HEK293 (cell line): ENCODE measurements at regions not wholly inside any gene's neighbourhood (a gene's known extent, or its start where the extent isn't known, plus 50 kb on each side); places are given as distances from the start of the nearest gene placed in this dataset.

Source experiments
- CTCF ChIA-PET: fragments of 350-600 bp; formaldehyde crosslinking; extraction: SDS; loops from one replicate; lab custom pipeline; 2021; ENCODE audit warnings: antibody characterized with exemption; lab: Yijun Ruan, JAX
- POLR2A ChIA-PET: fragments of 300-600 bp; formaldehyde crosslinking; extraction: SDS; loops from one replicate; lab custom pipeline; 2020; ENCODE audit warnings: antibody characterized with exemption, inconsistent platforms; lab: Yijun Ruan, JAX
- H3K27ac ChIP-seq: fragments of 200-500 bp; sonication (Bioruptor generic); 2 replicates; pipeline ENCODE4 v1.5.1; 2014; ENCODE audit warnings: low read depth, low read length, control low read depth, inconsistent platforms; ENCODE audit errors: extremely low read depth
- H3K36me3 ChIP-seq, 2 experiments: fragments of 200-500 bp in 1 of 2; sonication (Bioruptor generic) in 1 of 2; 1 replicate in 1 of 2; 2 replicates in 1 of 2; pipeline ENCODE4 v1.5.1; 2014 to 2017; ENCODE audit warnings: inconsistent platforms in 2 of 2, low read length in 2 of 2; ENCODE audit not compliant: control insufficient read depth in 2 of 2, insufficient read depth in 1 of 2
- H3K4me1 ChIP-seq: fragments of 200-500 bp; sonication (Bioruptor generic); 2 replicates; pipeline ENCODE4 v1.5.1; 2014; ENCODE audit warnings: mild to moderate bottlenecking, low read length, inconsistent platforms; ENCODE audit not compliant: control insufficient read depth, insufficient read depth
- H3K4me3 ChIP-seq: 2 replicates; pipeline ENCODE4 v1.5.1; 2011; ENCODE audit warnings: low read depth, mild to moderate bottlenecking, control low read depth, low read length, moderate library complexity
- H3K9me3 ChIP-seq: fragments of 200-500 bp; sonication (Bioruptor generic); 2 replicates; pipeline ENCODE4 v1.5.1; 2014; ENCODE audit warnings: low read depth, low read length, inconsistent platforms; ENCODE audit not compliant: control insufficient read depth, insufficient read depth
- GFI1B ChIP-seq: fragments of 450-650 bp; formaldehyde crosslinking; IDR thresholded peaks from 2 replicates; pipeline ENCODE4 v1.5.1; 2016; ENCODE audit warnings: missing biosample characterization, missing genetic modification characterization
- KLF8 ChIP-seq: fragments of 450-650 bp; formaldehyde crosslinking; IDR thresholded peaks from 2 replicates; pipeline ENCODE4 v1.5.1; 2016; ENCODE audit warnings: missing biosample characterization, missing genetic modification characterization
- KLF9 ChIP-seq: fragments of 450-650 bp; formaldehyde crosslinking; IDR thresholded peaks from 2 replicates; pipeline ENCODE4 v1.5.1; 2016; ENCODE audit warnings: missing biosample characterization, missing genetic modification characterization, low read depth
- SP7 ChIP-seq: fragments of 450-650 bp; formaldehyde crosslinking; IDR thresholded peaks from 2 replicates; pipeline ENCODE4 v1.5.1; 2016; ENCODE audit warnings: missing biosample characterization, missing genetic modification characterization
- TCF7L2 ChIP-seq: IDR thresholded peaks from 2 replicates; pipeline ENCODE4 v1.6.1; 2011; ENCODE audit warnings: low read depth, mild to moderate bottlenecking, inconsistent platforms, low read length, moderate library complexity, borderline replicate concordance
- ZBTB48 ChIP-seq: fragments of 450-650 bp; formaldehyde crosslinking; IDR thresholded peaks from 2 replicates; pipeline ENCODE4 v1.5.1; 2016; ENCODE audit warnings: missing biosample characterization, missing genetic modification characterization
- ZFP3 ChIP-seq: fragments of 450-650 bp; formaldehyde crosslinking; IDR thresholded peaks from 2 replicates; pipeline ENCODE4 v1.5.1; 2016; ENCODE audit warnings: low read depth, missing biosample characterization, missing genetic modification characterization
- ZNF138 ChIP-seq: fragments of 450-650 bp; formaldehyde crosslinking; IDR thresholded peaks from 2 replicates; pipeline ENCODE4 v1.5.1; 2016; ENCODE audit warnings: missing biosample characterization, missing genetic modification characterization, borderline replicate concordance
- ZNF146 ChIP-seq: fragments of 450-650 bp; formaldehyde crosslinking; IDR thresholded peaks from 2 replicates; pipeline ENCODE4 v1.5.1; 2016; ENCODE audit warnings: missing biosample characterization, missing genetic modification characterization
- ZNF174 ChIP-seq: fragments of 450-650 bp; formaldehyde crosslinking; IDR thresholded peaks from 2 replicates; pipeline ENCODE4 v1.5.0; 2017; ENCODE audit warnings: missing biosample characterization, mild to moderate bottlenecking, missing genetic modification characterization
- ZNF19 ChIP-seq: fragments of 450-650 bp; formaldehyde crosslinking; IDR thresholded peaks from 2 replicates; pipeline ENCODE4; 2016; ENCODE audit warnings: missing biosample characterization, missing genetic modification characterization, low read depth
- ZNF2 ChIP-seq: fragments of 450-650 bp; formaldehyde crosslinking; IDR thresholded peaks from 2 replicates; pipeline ENCODE4 v1.5.1; 2016; ENCODE audit warnings: missing biosample characterization, missing genetic modification characterization
- ZNF211 ChIP-seq: fragments of 450-650 bp; formaldehyde crosslinking; IDR thresholded peaks from 2 replicates; pipeline ENCODE4 v1.5.1; 2016; ENCODE audit warnings: low read depth, missing biosample characterization, missing genetic modification characterization
- ZNF324 ChIP-seq: fragments of 450-650 bp; formaldehyde crosslinking; IDR thresholded peaks from 2 replicates; pipeline ENCODE4 v1.5.1; 2016; ENCODE audit warnings: missing biosample characterization, missing genetic modification characterization
- ZNF335 ChIP-seq: fragments of 450-650 bp; formaldehyde crosslinking; conservative IDR thresholded peaks from 2 replicates; pipeline ENCODE4 v1.5.1; 2016; ENCODE audit warnings: missing biosample characterization, missing genetic modification characterization
- ZNF423 ChIP-seq: fragments of 450-650 bp; formaldehyde crosslinking; IDR thresholded peaks from 2 replicates; pipeline ENCODE4 v1.5.1; 2016; ENCODE audit warnings: missing biosample characterization, missing genetic modification characterization
- ZNF626 ChIP-seq: fragments of 450-650 bp; sonication (Bioruptor Pico); formaldehyde crosslinking; IDR thresholded peaks from 2 replicates; pipeline ENCODE4 v1.5.1; 2018; ENCODE audit warnings: missing biosample characterization, missing genetic modification characterization, inconsistent platforms
- ZNF660 ChIP-seq: fragments of 450-650 bp; IDR thresholded peaks from 2 replicates; pipeline ENCODE4 v1.5.1; 2018; ENCODE audit warnings: missing biosample characterization, mild to moderate bottlenecking, missing genetic modification characterization
- ZNF776 ChIP-seq: fragments of 450-650 bp; formaldehyde crosslinking; IDR thresholded peaks from 2 replicates; pipeline ENCODE4 v1.5.0; 2017; ENCODE audit warnings: missing biosample characterization, missing genetic modification characterization, borderline replicate concordance
- ZNF843 ChIP-seq: fragments of 450-650 bp; formaldehyde crosslinking; IDR thresholded peaks from 2 replicates; pipeline ENCODE4 v1.5.1; 2016; ENCODE audit warnings: missing biosample characterization, missing genetic modification characterization
- ZSCAN16 ChIP-seq: fragments of 450-650 bp; formaldehyde crosslinking; IDR thresholded peaks from 2 replicates; pipeline ENCODE4 v1.5.1; 2016; ENCODE audit warnings: missing biosample characterization, missing genetic modification characterization
- TF ChIP-seq, protein P1 (sequence below): fragments of 450-650 bp; formaldehyde crosslinking; conservative IDR thresholded peaks from 2 replicates; pipeline ENCODE4 v1.5.1; 2016; ENCODE audit warnings: low read depth, missing biosample characterization, missing genetic modification characterization
- TF ChIP-seq, protein P2 (sequence below): fragments of 450-650 bp; formaldehyde crosslinking; IDR thresholded peaks from 2 replicates; pipeline ENCODE4 v1.5.1; 2016; ENCODE audit warnings: missing biosample characterization, missing genetic modification characterization
- TF ChIP-seq, protein P3 (sequence below): fragments of 450-650 bp; formaldehyde crosslinking; IDR thresholded peaks from 2 replicates; pipeline ENCODE4 v1.5.1; 2016; ENCODE audit warnings: missing biosample characterization, missing genetic modification characterization
- TF ChIP-seq, protein P4 (sequence below): fragments of 450-650 bp; formaldehyde crosslinking; IDR thresholded peaks from 2 replicates; pipeline ENCODE4 v1.5.1; 2016; ENCODE audit warnings: missing biosample characterization, missing genetic modification characterization, low read depth

DNA sequence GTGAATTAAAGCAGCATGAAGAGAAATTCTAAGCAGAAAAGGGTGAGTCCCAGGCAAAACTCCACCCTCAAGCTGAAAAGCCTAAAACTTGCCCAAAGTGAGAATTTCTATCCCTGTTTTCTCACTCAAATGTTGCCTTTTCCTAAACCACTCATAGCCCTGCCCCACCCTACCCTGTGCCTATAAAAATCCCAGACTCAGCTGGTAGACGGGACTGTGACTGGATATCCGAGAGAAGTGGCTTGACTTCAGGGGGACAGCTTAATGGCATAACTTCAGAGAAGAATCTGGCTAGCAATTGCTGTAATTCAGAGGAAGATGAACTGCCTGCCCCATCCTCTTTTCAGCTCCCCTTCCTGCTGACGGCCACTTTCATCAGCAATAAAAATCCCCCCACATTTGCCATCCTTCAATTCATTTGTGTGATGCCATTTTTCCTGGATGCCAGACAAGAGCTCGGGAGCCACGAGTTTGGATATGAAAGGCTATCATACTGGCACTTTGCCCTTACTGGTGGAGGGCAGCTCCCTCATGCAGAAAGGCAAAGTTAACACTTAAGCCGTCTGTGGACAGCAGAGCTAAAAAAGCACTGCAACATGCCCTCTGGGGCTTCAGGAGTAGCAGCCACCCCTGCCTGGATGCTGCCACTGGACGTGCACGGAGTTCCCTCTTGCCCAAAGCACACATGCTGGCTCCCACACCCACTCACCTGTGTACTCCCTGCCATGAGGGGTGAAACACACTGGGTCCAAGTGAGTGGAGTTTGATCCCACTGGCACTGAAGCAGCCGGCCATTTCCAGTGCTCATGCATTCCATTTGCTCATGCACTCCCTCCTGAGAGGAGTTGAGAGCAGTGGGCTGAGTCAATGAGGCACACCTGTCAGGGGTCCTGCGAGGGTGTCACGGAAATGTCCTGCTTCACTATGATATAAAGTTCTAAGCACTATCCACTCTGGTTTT is 670.6 kb downstream of the PLOD2 start:
- H3K9me3 ChIP-seq: no peaks in the 10 kb centered on the region
- H3K4me1 ChIP-seq: no peaks in the 10 kb centered on the region
- no peaks in the 10 kb centered on the region for H3K36me3 ChIP-seq
- POLR2A ChIA-PET: no interaction called here
- TF ChIP-seq TCF7L2 (no peak), KLF8 (tag by site-specific recombination) (no peak), ZNF19 (tag by site-specific recombination) (no peak), ZNF324 (tag by site-specific recombination) (no peak), ZBTB48 (tag by site-specific recombination) (no peak), ZFP3 (tag by site-specific recombination) (no peak), ZNF423 (tag by site-specific recombination) (no peak), SP7 (tag by site-specific recombination) (no peak), ZNF843 (tag by site-specific recombination) (no peak), ZNF335 (no peak), ZNF660 (no peak), ZNF211 (tag by site-specific recombination) (no peak), ZNF776 (tag by site-specific recombination) (no peak), ZNF138 (tag by site-specific recombination) (no peak), ZNF2 (tag by site-specific recombination) (no peak)
- TF ChIP-seq, protein P1, sequence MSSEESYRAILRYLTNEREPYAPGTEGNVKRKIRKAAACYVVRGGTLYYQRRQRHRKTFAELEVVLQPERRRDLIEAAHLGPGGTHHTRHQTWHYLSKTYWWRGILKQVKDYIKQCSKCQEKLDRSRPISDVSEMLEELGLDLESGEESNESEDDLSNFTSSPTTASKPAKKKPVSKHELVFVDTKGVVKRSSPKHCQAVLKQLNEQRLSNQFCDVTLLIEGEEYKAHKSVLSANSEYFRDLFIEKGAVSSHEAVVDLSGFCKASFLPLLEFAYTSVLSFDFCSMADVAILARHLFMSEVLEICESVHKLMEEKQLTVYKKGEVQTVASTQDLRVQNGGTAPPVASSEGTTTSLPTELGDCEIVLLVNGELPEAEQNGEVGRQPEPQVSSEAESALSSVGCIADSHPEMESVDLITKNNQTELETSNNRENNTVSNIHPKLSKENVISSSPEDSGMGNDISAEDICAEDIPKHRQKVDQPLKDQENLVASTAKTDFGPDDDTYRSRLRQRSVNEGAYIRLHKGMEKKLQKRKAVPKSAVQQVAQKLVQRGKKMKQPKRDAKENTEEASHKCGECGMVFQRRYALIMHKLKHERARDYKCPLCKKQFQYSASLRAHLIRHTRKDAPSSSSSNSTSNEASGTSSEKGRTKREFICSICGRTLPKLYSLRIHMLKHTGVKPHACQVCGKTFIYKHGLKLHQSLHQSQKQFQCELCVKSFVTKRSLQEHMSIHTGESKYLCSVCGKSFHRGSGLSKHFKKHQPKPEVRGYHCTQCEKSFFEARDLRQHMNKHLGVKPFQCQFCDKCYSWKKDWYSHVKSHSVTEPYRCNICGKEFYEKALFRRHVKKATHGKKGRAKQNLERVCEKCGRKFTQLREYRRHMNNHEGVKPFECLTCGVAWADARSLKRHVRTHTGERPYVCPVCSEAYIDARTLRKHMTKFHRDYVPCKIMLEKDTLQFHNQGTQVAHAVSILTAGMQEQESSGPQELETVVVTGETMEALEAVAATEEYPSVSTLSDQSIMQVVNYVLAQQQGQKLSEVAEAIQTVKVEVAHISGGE (tag by site-specific recombination): no peak
- CTCF ChIA-PET: interaction anchor here (0.7 kb wide), 1 partner anchor 229 kb away, joined by 3 read pairs; no protein-coding TSS in a partner anchor
- no peak overlapping the region for H3K4me3 ChIP-seq
- no peak overlapping the region for H3K27ac ChIP-seq

DNA sequence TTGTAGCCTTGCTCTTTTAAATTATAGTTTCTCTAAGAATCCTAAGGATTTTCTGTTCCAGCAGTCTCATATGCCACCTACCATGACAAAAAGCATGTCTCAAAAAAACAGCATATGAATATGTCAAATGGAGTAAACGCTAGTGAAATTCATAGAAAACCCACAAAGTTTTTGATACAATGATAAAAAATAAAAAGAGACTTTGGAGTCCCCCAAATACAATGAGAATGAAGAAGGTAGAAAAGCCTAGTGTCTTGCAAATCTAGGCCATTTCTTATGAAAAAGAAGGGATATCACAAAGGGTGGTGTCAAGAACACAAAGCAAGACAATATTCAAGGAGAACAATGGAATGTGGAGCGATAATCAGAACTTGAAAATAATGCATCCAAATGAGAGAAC is 668.5 kb downstream of the PLOD2 start:
- ChIA-PET CTCF (interaction anchor here (0.6 kb wide), 1 partner anchor 16 kb away, joined by 3 read pairs; no protein-coding TSS in a partner anchor), POLR2A (no interaction called here)
- TF ChIP-seq, protein P2, sequence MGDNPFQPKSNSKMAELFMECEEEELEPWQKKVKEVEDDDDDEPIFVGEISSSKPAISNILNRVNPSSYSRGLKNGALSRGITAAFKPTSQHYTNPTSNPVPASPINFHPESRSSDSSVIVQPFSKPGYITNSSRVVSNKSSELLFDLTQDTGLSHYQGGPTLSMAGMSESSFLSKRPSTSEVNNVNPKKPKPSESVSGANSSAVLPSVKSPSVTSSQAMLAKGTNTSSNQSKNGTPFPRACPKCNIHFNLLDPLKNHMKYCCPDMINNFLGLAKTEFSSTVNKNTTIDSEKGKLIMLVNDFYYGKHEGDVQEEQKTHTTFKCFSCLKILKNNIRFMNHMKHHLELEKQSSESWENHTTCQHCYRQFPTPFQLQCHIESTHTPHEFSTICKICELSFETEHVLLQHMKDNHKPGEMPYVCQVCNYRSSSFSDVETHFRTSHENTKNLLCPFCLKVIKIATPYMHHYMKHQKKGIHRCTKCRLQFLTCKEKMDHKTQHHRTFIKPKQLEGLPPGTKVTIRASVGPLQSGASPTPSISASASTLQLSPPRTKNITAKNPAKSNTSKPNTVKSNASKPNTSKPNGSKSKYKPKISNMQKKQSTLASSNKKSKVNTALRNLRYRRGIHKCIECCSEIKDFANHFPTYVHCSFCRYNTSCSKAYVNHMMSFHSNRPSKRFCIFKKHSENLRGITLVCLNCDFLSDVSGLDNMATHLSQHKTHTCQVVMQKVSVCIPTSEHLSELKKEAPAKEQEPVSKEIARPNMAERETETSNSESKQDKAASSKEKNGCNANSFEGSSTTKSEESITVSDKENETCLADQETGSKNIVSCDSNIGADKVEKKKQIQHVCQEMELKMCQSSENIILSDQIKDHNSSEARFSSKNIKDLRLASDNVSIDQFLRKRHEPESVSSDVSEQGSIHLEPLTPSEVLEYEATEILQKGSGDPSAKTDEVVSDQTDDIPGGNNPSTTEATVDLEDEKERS: no peak
- TF ChIP-seq ZNF138 (tag by site-specific recombination): no peak
- TF ChIP-seq ZNF174 (tag by site-specific recombination): no peak
- TF ChIP-seq ZSCAN16: no peak
- TF ChIP-seq ZNF626 (tag by site-specific recombination): no peak
- no peak for TF ChIP-seq KLF9
- TF ChIP-seq GFI1B (tag by site-specific recombination): no peak
- TF ChIP-seq ZNF146 (tag by site-specific recombination): no peak
- TF ChIP-seq, protein P3, sequence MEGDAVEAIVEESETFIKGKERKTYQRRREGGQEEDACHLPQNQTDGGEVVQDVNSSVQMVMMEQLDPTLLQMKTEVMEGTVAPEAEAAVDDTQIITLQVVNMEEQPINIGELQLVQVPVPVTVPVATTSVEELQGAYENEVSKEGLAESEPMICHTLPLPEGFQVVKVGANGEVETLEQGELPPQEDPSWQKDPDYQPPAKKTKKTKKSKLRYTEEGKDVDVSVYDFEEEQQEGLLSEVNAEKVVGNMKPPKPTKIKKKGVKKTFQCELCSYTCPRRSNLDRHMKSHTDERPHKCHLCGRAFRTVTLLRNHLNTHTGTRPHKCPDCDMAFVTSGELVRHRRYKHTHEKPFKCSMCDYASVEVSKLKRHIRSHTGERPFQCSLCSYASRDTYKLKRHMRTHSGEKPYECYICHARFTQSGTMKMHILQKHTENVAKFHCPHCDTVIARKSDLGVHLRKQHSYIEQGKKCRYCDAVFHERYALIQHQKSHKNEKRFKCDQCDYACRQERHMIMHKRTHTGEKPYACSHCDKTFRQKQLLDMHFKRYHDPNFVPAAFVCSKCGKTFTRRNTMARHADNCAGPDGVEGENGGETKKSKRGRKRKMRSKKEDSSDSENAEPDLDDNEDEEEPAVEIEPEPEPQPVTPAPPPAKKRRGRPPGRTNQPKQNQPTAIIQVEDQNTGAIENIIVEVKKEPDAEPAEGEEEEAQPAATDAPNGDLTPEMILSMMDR (tag by site-specific recombination): no peak
- TF ChIP-seq, protein P4, sequence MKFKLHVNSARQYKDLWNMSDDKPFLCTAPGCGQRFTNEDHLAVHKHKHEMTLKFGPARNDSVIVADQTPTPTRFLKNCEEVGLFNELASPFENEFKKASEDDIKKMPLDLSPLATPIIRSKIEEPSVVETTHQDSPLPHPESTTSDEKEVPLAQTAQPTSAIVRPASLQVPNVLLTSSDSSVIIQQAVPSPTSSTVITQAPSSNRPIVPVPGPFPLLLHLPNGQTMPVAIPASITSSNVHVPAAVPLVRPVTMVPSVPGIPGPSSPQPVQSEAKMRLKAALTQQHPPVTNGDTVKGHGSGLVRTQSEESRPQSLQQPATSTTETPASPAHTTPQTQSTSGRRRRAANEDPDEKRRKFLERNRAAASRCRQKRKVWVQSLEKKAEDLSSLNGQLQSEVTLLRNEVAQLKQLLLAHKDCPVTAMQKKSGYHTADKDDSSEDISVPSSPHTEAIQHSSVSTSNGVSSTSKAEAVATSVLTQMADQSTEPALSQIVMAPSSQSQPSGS (tag by site-specific recombination): no peak

More for the DNA sequence above, 668.5 kb downstream of the PLOD2 start:
- Histone ChIP-seq H3K4me3 (no peak overlapping the region), H3K36me3 (no peaks in the 10 kb centered on the region), H3K4me1 (no peaks in the 10 kb centered on the region), H3K27ac (no peak overlapping the region), H3K9me3 (no peaks in the 10 kb centered on the region)
